Activated CD8-positive, alpha-beta T cell treated with anti-CD3 and anti-CD28 coated beads, Interleukin-2, amount 10 ng/mL, durations not matched to agents 7 days and 5 days (primary cell): ENCODE measurements at regions not wholly inside any gene's neighbourhood (a gene's known extent, or its start where the extent isn't known, plus 50 kb on each side); places are given as distances from the start of the nearest gene placed in this dataset.

Experiments
- ATAC-seq: fragments of 150-1000 bp; cut with Tn5 transposase; one replicate; pipeline ENCODE4 v1.10.0; 2021; ENCODE audit warnings: moderate library complexity
- CTCF ChIA-PET: fragments of 350-600 bp; sonication (Branson Sonifier 250); formaldehyde crosslinking; loops from one replicate; lab custom pipeline; 2021; ENCODE audit warnings: antibody characterized with exemption; lab: Charles Lee
- POLR2A ChIA-PET: fragments of 350-600 bp; sonication (Branson Sonifier 250); formaldehyde crosslinking; loops from one replicate; lab custom pipeline; 2021; ENCODE audit warnings: antibody characterized with exemption; lab: Charles Lee
- DNase-seq: peaks from one replicate; pipeline ENCODE4 v3.0.0-alpha.2; 2020
- H3K27ac Mint-ChIP-seq: one replicate; pipeline ENCODE4 v1.8.0; 2021; ENCODE audit warnings: mild to moderate bottlenecking, mixed read lengths
- H3K27me3 Mint-ChIP-seq: one replicate; pipeline ENCODE4 v1.8.0; 2021; ENCODE audit warnings: low read depth, mixed read lengths
- H3K36me3 Mint-ChIP-seq: one replicate; pipeline ENCODE4 v1.8.0; 2021; ENCODE audit warnings: low read depth, mixed read lengths
- H3K4me1 Mint-ChIP-seq: one replicate; pipeline ENCODE4 v1.8.0; 2021; ENCODE audit warnings: low read depth, mixed read lengths
- H3K4me3 Mint-ChIP-seq: one replicate; pipeline ENCODE4 v1.8.0; 2021; ENCODE audit warnings: mild to moderate bottlenecking, mixed read lengths
- H3K9me3 Mint-ChIP-seq: one replicate; pipeline ENCODE4 v1.8.0; 2022; ENCODE audit warnings: mixed read lengths; ENCODE audit not compliant: insufficient read depth

DNA sequence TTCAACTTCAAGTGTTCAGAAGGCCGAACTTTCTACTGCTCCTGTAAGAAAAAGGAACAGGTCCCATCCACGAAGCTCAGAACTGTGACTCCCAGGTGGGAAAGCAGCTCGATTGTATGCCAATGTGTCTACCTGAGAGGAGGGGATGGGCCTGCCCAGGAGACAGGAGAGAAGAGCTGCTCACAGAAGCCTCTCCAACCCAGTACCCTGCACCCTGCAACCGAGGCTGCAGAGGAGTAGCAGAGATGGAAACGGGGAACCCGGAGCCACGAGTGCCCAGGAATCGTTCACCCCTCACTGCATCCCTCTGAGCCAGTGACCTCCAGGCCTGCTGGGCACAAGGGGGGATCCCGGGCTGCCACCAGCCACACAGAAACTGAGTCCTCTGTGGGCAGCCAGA, 86.5 kb upstream of the PRR23E start:
- H3K27me3 Mint-ChIP-seq: peaks cover 7% of the 10 kb centered on the region
- H3K27ac Mint-ChIP-seq: no peak overlapping the region
- no peak for ATAC-seq
- no peaks in the 10 kb centered on the region for H3K4me1 Mint-ChIP-seq
- CTCF ChIA-PET: no interaction called here
- POLR2A ChIA-PET: no interaction called here
- H3K4me3 Mint-ChIP-seq: no peak overlapping the region
- no peaks in the 10 kb centered on the region for H3K36me3 Mint-ChIP-seq
- DNase-seq: no peak
- peaks cover under 1% of the 10 kb centered on the region for H3K9me3 Mint-ChIP-seq

DNA sequence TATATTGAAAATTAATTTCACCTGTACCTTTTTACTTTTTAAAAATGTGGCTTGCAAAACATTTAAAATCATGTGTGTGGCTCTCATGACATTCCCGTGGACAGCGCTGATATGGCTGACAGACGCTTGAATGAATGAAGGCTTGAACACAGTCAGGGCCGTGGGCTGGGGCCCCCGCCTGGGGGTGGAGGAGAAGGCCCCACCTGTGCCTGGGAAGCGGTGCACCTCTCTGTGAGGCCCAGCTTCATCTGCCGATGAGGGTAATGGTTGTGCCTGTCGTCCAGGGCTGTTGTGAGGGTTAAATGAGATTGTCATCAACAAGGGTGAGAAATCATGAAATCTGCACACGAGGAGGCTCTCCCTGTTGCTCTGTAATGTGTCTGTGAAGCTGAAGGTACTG, 85.9 kb upstream of the PRR23E start:
- no peaks in the 10 kb centered on the region for H3K36me3 Mint-ChIP-seq
- DNase-seq (no peak), ATAC-seq (no peak)
- ChIA-PET CTCF (no interaction called here), POLR2A (no interaction called here)
- H3K4me3 Mint-ChIP-seq: no peak overlapping the region
- no peak overlapping the region for H3K27ac Mint-ChIP-seq
- no peaks in the 10 kb centered on the region for H3K4me1 Mint-ChIP-seq
- H3K9me3 Mint-ChIP-seq: peaks cover 3% of the 10 kb centered on the region
- H3K27me3 Mint-ChIP-seq: peaks cover 7% of the 10 kb centered on the region

DNA sequence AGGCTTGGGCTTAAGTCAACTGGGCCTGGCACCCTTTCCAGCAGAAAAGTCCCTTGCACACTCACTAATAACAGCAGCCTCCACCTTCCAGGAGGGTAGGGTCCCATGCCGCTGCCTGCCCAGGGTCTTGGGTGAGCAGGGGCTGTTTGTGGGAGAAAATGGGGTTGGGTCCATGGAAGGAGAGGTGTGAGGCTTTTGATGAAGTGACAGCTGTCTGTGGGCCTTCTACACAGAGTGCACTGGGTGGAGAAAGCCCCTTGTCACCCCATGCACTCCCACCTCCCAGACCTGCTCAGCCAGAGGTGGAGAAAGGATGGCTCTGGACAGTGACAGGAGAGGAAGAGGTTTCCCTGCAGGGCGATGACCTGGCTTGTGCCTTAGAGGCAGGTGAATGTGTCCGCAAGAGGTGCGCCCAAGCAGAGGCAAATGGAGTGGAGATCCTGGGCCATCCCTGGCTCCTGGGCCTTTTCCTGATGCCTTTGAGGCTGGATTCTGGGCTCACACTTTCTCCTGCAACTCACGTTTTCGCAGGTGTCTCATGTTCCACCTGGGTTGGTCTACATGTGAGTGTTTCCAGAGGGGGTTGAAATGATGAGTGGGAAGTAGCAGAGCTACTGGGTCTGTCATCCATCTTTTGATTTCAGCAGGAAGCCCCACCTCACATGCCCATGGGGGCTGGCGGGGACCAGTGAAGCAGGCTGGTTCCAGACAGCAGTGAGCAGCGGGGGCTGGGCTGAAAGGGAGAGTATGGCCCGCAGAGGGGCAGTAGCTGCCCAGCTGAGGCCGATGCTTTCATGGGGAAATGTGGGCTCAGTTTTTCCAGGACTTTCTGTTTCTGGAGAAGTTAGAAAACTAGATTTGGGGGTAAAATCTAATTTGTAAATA, 85.2 kb upstream of the PRR23E start:
- Mint-ChIP-seq H3K27me3 (peaks cover 7% of the 10 kb centered on the region), H3K4me3 (no peak overlapping the region), H3K27ac (no peak overlapping the region), H3K4me1 (no peaks in the 10 kb centered on the region), H3K9me3 (peaks cover 8% of the 10 kb centered on the region), H3K36me3 (no peaks in the 10 kb centered on the region)
- DNase-seq (no peak), ATAC-seq (no peak)
- CTCF ChIA-PET: no interaction called here
- POLR2A ChIA-PET: no interaction called here

DNA sequence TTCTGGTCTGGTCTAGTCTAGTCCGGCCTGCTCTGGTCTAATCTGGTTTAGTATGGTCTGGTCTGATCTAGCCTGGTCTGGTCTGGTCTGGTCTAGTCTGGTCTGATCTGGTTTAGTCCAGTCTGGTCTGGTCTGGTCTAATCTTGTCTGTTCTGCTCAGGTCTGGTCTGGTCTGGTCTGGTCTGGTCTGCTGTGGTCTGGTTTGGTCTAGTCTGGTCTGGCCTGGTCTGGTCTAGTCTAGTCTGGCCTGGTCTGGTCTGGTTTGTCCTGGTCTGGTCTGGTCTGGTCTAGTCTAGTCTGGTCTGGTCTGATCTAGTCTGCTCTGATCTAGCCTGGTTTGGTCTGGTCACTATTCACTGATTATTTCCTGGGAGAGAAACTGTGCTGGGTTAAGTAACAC, 84.1 kb upstream of the PRR23E start:
- H3K4me3 Mint-ChIP-seq: no peak overlapping the region

DNA sequence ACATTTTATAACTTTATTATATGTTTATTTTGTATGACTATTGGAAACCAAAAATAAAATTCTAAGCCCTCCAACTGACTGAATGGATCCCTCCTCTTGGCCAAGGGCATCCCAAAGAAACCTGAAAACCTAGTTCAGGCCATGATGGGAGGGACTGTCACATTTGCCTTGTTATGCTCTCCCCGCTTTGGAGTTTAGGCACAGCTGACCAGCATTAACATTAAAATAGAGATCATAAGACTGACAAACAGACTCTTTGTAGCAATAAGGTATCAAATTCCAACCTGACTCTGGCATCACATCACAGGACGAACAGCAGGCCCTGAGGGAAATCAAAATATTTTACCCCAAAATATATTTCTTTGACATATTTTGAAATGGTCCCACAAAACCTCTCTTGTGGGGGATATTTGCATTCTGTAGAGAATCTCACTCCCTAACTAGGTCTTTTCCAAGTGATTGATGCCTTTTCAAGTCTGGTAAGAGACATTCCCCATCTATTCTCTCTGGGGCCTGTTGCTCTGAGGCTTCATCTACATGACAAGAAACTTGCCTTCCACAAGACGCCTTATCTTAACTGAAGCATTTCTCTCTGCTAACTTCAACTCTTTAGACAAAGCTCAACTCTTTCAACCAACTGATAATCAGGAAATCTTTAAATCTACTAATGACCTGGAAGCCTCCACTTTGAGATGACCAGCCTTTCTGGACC, 81.8 kb upstream of the PRR23E start:
- ChIA-PET CTCF (no interaction called here), POLR2A (no interaction called here)
- Mint-ChIP-seq H3K4me1 (no peaks in the 10 kb centered on the region), H3K27ac (no peak overlapping the region), H3K27me3 (peaks cover 7% of the 10 kb centered on the region), H3K9me3 (peaks cover 13% of the 10 kb centered on the region), H3K4me3 (no peak overlapping the region), H3K36me3 (no peaks in the 10 kb centered on the region)
- ATAC-seq: no peak
- DNase-seq: no peak

More for the DNA sequence above, 84.1 kb upstream of the PRR23E start:
- H3K36me3 Mint-ChIP-seq: no peaks in the 10 kb centered on the region
- DNase-seq (no peak), ATAC-seq (no peak)
- no peaks in the 10 kb centered on the region for H3K4me1 Mint-ChIP-seq
- ChIA-PET POLR2A (no interaction called here), CTCF (no interaction called here)
- H3K9me3 Mint-ChIP-seq: peaks cover 13% of the 10 kb centered on the region
- H3K27me3 Mint-ChIP-seq: peaks cover 7% of the 10 kb centered on the region
- no peak overlapping the region for H3K27ac Mint-ChIP-seq

DNA sequence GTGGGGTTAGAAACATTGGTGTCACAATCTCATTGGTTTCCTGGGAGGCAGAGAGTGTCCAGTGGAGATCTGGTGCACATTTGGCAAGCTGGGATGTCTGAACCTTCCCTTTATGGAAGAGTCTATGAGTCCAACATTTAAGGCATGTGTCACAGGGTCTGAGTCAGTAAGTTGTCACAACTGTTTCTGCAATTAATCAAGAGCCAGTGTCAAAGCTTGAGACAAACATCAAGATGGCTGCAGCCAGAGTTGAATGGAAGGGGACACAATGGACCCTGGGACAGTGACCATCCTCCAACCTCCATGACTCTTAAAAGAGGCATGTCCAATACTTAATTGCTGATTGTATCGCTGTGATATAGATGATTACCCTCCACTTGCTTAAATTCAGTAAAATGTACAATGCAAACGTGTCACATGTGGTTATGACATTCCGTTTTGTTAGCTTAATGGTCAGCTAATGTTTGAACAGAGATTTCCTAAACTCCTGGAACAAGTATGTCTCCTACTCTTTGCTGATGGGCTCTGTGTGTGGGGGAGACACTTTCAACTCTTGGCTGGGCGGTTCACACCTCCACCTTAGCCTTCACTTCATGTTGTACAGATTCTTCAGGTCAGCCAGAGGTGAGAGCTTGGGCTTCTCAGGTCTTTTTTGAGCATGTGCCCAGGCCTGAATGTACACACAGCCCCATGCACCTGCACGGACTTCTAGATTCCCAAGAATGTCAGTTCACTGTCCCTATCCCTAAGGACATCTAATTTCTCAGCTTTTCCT, 79.9 kb upstream of the PRR23E start:
- POLR2A ChIA-PET: no interaction called here
- Mint-ChIP-seq H3K4me1 (no peaks in the 10 kb centered on the region), H3K27ac (no peak overlapping the region), H3K36me3 (no peaks in the 10 kb centered on the region), H3K9me3 (peaks cover 13% of the 10 kb centered on the region), H3K27me3 (peaks cover 7% of the 10 kb centered on the region), H3K4me3 (no peak overlapping the region)
- ATAC-seq (no peak), DNase-seq (no peak)
- CTCF ChIA-PET: no interaction called here

DNA sequence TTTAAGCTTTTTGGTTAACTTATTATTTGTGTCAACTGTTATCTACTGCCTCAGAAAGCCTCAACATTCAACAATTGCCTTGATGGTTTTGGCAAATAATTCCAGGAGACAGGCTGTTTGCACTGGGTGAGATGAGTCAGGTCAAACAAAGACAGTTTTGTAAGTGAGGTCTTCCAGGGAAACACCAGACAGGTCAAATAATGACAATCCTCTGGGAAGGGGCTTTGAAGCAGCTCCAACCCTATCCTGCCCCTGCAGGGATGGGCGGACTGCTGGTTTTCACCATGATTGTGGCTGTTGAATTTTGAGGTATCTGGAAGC, 79.4 kb upstream of the PRR23E start:
- ChIA-PET POLR2A (no interaction called here), CTCF (no interaction called here)
- H3K27ac Mint-ChIP-seq: no peak overlapping the region

DNA sequence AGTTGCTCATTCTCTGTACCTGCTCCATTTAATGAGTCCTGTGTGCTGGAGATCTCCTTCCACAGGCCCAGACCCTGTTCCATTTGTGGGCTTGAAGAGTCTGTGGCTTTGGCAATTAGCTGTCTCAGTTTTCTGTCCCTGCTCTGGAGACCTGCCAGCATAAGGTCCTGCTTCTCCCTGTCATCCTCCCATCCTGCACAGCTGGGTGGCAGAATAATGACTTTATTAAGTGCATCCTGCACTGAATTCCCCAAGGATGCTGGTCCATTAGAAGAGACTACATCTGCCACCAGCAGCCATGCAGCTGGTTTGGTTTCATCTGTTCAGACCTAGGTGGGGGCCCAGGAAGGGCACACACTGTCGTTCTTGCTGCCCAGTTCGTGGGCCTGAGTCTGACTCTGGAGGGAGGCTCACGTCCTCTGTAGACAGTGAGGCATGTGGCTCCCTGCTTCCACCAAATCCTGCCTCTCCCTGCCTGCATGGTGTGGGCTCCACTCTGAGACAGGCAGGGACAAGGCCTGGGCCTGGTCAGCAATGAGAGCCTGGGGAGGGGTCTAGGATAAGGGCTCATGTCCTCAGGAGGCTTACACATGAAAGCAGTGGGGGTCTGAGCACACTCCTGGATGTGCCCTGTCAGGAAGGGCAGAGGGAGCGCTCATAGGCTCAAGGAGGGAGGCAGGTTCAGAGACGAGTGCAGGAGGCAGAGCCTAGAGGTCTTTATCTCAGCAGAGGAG, 78.4 kb upstream of the PRR23E start:
- Mint-ChIP-seq H3K4me1 (no peaks in the 10 kb centered on the region), H3K27me3 (peaks cover 7% of the 10 kb centered on the region), H3K9me3 (peaks cover 13% of the 10 kb centered on the region), H3K27ac (no peak overlapping the region), H3K36me3 (no peaks in the 10 kb centered on the region), H3K4me3 (no peak overlapping the region)
- POLR2A ChIA-PET: no interaction called here
- no peak for DNase-seq
- no peak for ATAC-seq
- CTCF ChIA-PET: no interaction called here

More for the DNA sequence above, 79.4 kb upstream of the PRR23E start:
- no peak for DNase-seq
- H3K4me1 Mint-ChIP-seq: no peaks in the 10 kb centered on the region
- H3K4me3 Mint-ChIP-seq: no peak overlapping the region
- H3K36me3 Mint-ChIP-seq: no peaks in the 10 kb centered on the region
- peaks cover 13% of the 10 kb centered on the region for H3K9me3 Mint-ChIP-seq
- ATAC-seq: no peak
- peaks cover 7% of the 10 kb centered on the region for H3K27me3 Mint-ChIP-seq

DNA sequence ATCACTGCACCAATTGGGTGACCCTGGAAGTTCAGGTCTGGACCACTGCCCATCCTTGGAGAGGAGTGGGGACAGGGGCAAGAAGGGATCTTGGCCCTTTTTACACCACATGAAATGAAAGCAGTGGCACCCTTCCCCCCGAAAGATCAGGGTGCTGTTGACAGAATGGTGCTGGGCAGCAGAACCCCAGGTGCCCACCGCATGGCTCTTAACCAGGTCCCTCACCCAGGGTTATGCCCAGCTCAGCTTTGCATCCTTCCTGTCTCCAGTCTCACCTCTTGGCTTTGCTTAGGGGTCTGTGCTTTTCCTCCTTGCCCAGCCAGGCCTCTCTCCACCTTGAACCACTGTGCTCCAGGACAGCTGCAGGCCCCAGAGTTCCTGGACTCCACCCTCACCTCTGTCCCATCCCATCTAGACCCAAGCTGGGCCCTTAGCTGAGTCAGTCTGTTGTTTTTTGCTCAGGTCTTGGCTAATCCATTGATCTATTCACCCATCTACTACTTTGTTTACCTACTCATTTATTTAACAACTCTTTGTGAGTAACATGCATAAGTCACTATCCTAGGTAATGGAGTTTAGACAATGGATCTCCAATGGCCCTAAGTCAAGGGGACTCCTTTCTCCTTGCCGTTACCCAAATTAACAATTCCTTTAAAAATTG, 77.1 kb upstream of the PRR23E start:
- no peaks in the 10 kb centered on the region for H3K4me1 Mint-ChIP-seq

DNA sequence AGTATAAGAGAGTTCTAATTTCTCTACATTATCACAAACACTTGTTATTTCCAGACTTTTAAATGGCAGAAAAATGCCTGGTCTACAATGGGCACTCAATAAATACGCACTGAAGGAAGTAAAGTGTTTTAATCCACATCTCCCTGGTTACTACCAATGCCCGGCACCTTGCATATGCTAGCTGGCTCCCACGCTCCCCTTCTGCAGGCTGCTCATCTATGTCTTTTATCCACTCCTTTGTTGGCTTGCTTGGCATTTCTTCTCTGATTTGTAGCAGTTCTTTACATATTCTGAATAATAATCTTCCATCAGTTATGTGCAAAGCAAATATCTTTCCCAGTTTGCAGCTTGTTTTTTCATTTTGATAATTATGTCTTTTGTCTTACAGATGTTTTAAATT, 74.6 kb upstream of the PRR23E start:
- DNase-seq (no peak), ATAC-seq (no peak)
- Mint-ChIP-seq H3K27me3 (no peaks in the 10 kb centered on the region), H3K9me3 (no peaks in the 10 kb centered on the region), H3K4me3 (no peak overlapping the region), H3K4me1 (no peaks in the 10 kb centered on the region), H3K36me3 (no peaks in the 10 kb centered on the region), H3K27ac (no peak overlapping the region)
- CTCF ChIA-PET: no interaction called here
- POLR2A ChIA-PET: no interaction called here

More for the DNA sequence above, 77.1 kb upstream of the PRR23E start:
- no peak for DNase-seq
- H3K4me3 Mint-ChIP-seq: no peak overlapping the region
- no peak for ATAC-seq
- H3K27me3 Mint-ChIP-seq: peaks cover 2% of the 10 kb centered on the region
- CTCF ChIA-PET: no interaction called here
- POLR2A ChIA-PET: no interaction called here
- no peaks in the 10 kb centered on the region for H3K36me3 Mint-ChIP-seq
- H3K27ac Mint-ChIP-seq: no peak overlapping the region
- H3K9me3 Mint-ChIP-seq: peaks cover 13% of the 10 kb centered on the region
